ENCODE measurements at regions not wholly inside any gene's neighbourhood (a gene's known extent, or its start where the extent isn't known, plus 50 kb on each side); places are given as distances from the start of the nearest gene placed in this dataset.

- Histone ChIP-seq H2AFZ (ENCODE audit: insufficient read depth, low read length, poor library complexity) (no peak overlapping the region), H3K14ac (ENCODE audit: low read length) (no peak overlapping the region), H3K9me3 (ENCODE audit: insufficient read depth, low read depth, low read length) (no peaks in the 10 kb centered on the region), H3K4me1 (ENCODE audit: control insufficient read depth in 1 of 2, insufficient read depth in 2 of 2, low read length in 2 of 2) (no peaks in the 10 kb centered on the region), H3K79me2 (ENCODE audit: control insufficient read depth, insufficient read depth, low read length, poor library complexity) (no peaks in the 10 kb centered on the region), H3K79me1 (ENCODE audit: low read length) (no peaks in the 10 kb centered on the region), H3K9ac (ENCODE audit: low read length) (no peak overlapping the region), H3K27me3 (ENCODE audit: insufficient read depth, low read length) (no peaks in the 10 kb centered on the region), H2BK12ac (ENCODE audit: low read length) (no peak overlapping the region), H3K4me2 (ENCODE audit: low read length) (no peak overlapping the region), H4K8ac (ENCODE audit: low read depth, low read length) (no peak overlapping the region), H3K18ac (ENCODE audit: low read length) (no peak overlapping the region), H3K4me3 (ENCODE audit: low read depth, low read length) (no peak overlapping the region), H3K4ac (ENCODE audit: low read depth, low read length) (no peak overlapping the region), H2BK5ac (ENCODE audit: low read depth, low read length, poor library complexity) (no peak overlapping the region), H2AK5ac (ENCODE audit: low read length) (no peak overlapping the region), H3K36me3 (ENCODE audit: control insufficient read depth in 1 of 2, insufficient read depth in 2 of 2, low read length in 2 of 2) (no peaks in the 10 kb centered on the region), H4K12ac (ENCODE audit: low read depth, low read length) (no peak overlapping the region), H2BK120ac (ENCODE audit: insufficient read depth, low read length, poor library complexity) (no peak overlapping the region), H3K27ac (ENCODE audit: low read depth, low read length) (no peak overlapping the region), H4K91ac (ENCODE audit: low read depth, low read length) (no peak overlapping the region), H3K23ac (ENCODE audit: low read length) (no peak overlapping the region)
- DNase-seq = no peak
- no CpG with 5 or more reads among the region's 1 CpG for WGBS (ENCODE audit: extremely low coverage, insufficient coverage, insufficient read length)
Measured at GRCh38 chr10:89092439-89092838, 101.8 kb downstream of the FAS start.

- Histone ChIP-seq H3K4ac (ENCODE audit: low read depth, low read length) (no peak overlapping the region), H3K4me2 (ENCODE audit: low read length) (no peak overlapping the region), H3K36me3 (ENCODE audit: control insufficient read depth in 1 of 2, insufficient read depth in 2 of 2, low read length in 2 of 2) (no peaks in the 10 kb centered on the region), H2BK12ac (ENCODE audit: low read length) (no peak overlapping the region), H3K4me1 (ENCODE audit: control insufficient read depth in 1 of 2, insufficient read depth in 2 of 2, low read length in 2 of 2) (no peaks in the 10 kb centered on the region), H3K18ac (ENCODE audit: low read length) (no peak overlapping the region), H3K27ac (ENCODE audit: low read depth, low read length) (no peak overlapping the region), H3K27me3 (ENCODE audit: insufficient read depth, low read length) (no peaks in the 10 kb centered on the region), H3K79me1 (ENCODE audit: low read length) (no peaks in the 10 kb centered on the region), H2BK120ac (ENCODE audit: insufficient read depth, low read length, poor library complexity) (no peak overlapping the region), H4K91ac (ENCODE audit: low read depth, low read length) (no peak overlapping the region), H2BK5ac (ENCODE audit: low read depth, low read length, poor library complexity) (no peak overlapping the region), H4K12ac (ENCODE audit: low read depth, low read length) (no peak overlapping the region), H3K14ac (ENCODE audit: low read length) (no peak overlapping the region), H2AK5ac (ENCODE audit: low read length) (no peak overlapping the region), H4K8ac (ENCODE audit: low read depth, low read length) (no peak overlapping the region), H2AFZ (ENCODE audit: insufficient read depth, low read length, poor library complexity) (no peak overlapping the region), H3K9me3 (ENCODE audit: insufficient read depth, low read depth, low read length) (no peaks in the 10 kb centered on the region), H3K23ac (ENCODE audit: low read length) (no peak overlapping the region), H3K79me2 (ENCODE audit: control insufficient read depth, insufficient read depth, low read length, poor library complexity) (no peaks in the 10 kb centered on the region), H3K4me3 (ENCODE audit: low read depth, low read length) (no peak overlapping the region), H3K9ac (ENCODE audit: low read length) (no peak overlapping the region)
- no CpG with 5 or more reads among the region's 3 CpGs for WGBS (ENCODE audit: extremely low coverage, insufficient coverage, insufficient read length)
- peak in 1 of 2 donors; percentile 66 for DNase-seq
Measured at GRCh38 chr10:89091496-89091895, 100.9 kb downstream of the FAS start.

GRCh38 chr10:89090756-89091445 lies 100.3 kb downstream of the FAS start:
- no CpG with 5 or more reads among the region's 6 CpGs for WGBS (ENCODE audit: extremely low coverage, insufficient coverage, insufficient read length)
- no peak overlapping the region for H3K18ac ChIP-seq (ENCODE audit: low read length)
- H3K9me3 ChIP-seq (ENCODE audit: insufficient read depth, low read depth, low read length) = no peaks in the 10 kb centered on the region
- no peaks in the 10 kb centered on the region for H3K27me3 ChIP-seq (ENCODE audit: insufficient read depth, low read length)
- H3K4me2 ChIP-seq (ENCODE audit: low read length) = no peak overlapping the region
- H3K9ac ChIP-seq (ENCODE audit: low read length) = no peak overlapping the region
- no peaks in the 10 kb centered on the region for H3K36me3 ChIP-seq (ENCODE audit: control insufficient read depth in 1 of 2, insufficient read depth in 2 of 2, low read length in 2 of 2)
- H3K23ac ChIP-seq (ENCODE audit: low read length) = no peak overlapping the region
- H2BK12ac ChIP-seq (ENCODE audit: low read length) = no peak overlapping the region
- H2BK5ac ChIP-seq (ENCODE audit: low read depth, low read length, poor library complexity) = no peak overlapping the region
- no peak overlapping the region for H3K14ac ChIP-seq (ENCODE audit: low read length)
- H3K79me1 ChIP-seq (ENCODE audit: low read length) = no peaks in the 10 kb centered on the region
- H4K91ac ChIP-seq (ENCODE audit: low read depth, low read length) = no peak overlapping the region
- no peak overlapping the region for H2BK120ac ChIP-seq (ENCODE audit: insufficient read depth, low read length, poor library complexity)
- no peak overlapping the region for H3K4me3 ChIP-seq (ENCODE audit: low read depth, low read length)
- DNase-seq = peak in 1 of 2 donors; percentile 70
- no peaks in the 10 kb centered on the region for H3K79me2 ChIP-seq (ENCODE audit: control insufficient read depth, insufficient read depth, low read length, poor library complexity)
- H4K8ac ChIP-seq (ENCODE audit: low read depth, low read length) = no peak overlapping the region
- no peak overlapping the region for H2AFZ ChIP-seq (ENCODE audit: insufficient read depth, low read length, poor library complexity)
- H4K12ac ChIP-seq (ENCODE audit: low read depth, low read length) = no peak overlapping the region
- H3K4ac ChIP-seq (ENCODE audit: low read depth, low read length) = no peak overlapping the region
- H3K4me1 ChIP-seq (ENCODE audit: control insufficient read depth in 1 of 2, insufficient read depth in 2 of 2, low read length in 2 of 2) = no peaks in the 10 kb centered on the region
- no peak overlapping the region for H2AK5ac ChIP-seq (ENCODE audit: low read length)
- H3K27ac ChIP-seq (ENCODE audit: low read depth, low read length) = no peak overlapping the region

GRCh38 chr10:89086801-89087521 lies 96.4 kb downstream of the FAS start:
- H3K4me2 ChIP-seq (ENCODE audit: low read length) = no peak overlapping the region
- no peak overlapping the region for H2BK5ac ChIP-seq (ENCODE audit: low read depth, low read length, poor library complexity)
- H3K27me3 ChIP-seq (ENCODE audit: insufficient read depth, low read length) = no peaks in the 10 kb centered on the region
- H4K8ac ChIP-seq (ENCODE audit: low read depth, low read length) = no peak overlapping the region
- no peaks in the 10 kb centered on the region for H3K79me2 ChIP-seq (ENCODE audit: control insufficient read depth, insufficient read depth, low read length, poor library complexity)
- H3K27ac ChIP-seq (ENCODE audit: low read depth, low read length) = no peak overlapping the region
- H3K9me3 ChIP-seq (ENCODE audit: insufficient read depth, low read depth, low read length) = no peaks in the 10 kb centered on the region
- H3K9ac ChIP-seq (ENCODE audit: low read length) = no peak overlapping the region
- no peak overlapping the region for H4K91ac ChIP-seq (ENCODE audit: low read depth, low read length)
- no peak overlapping the region for H2BK120ac ChIP-seq (ENCODE audit: insufficient read depth, low read length, poor library complexity)
- H3K14ac ChIP-seq (ENCODE audit: low read length) = no peak overlapping the region
- no CpG with 5 or more reads among the region's 13 CpGs for WGBS (ENCODE audit: extremely low coverage, insufficient coverage, insufficient read length)
- H2AFZ ChIP-seq (ENCODE audit: insufficient read depth, low read length, poor library complexity) = no peak overlapping the region
- no peak overlapping the region for H2AK5ac ChIP-seq (ENCODE audit: low read length)
- H3K4me1 ChIP-seq (ENCODE audit: control insufficient read depth in 1 of 2, insufficient read depth in 2 of 2, low read length in 2 of 2) = no peaks in the 10 kb centered on the region
- H3K4ac ChIP-seq (ENCODE audit: low read depth, low read length) = no peak overlapping the region
- no peak overlapping the region for H4K12ac ChIP-seq (ENCODE audit: low read depth, low read length)
- DNase-seq = peak; percentile 35 to 51
- no peaks in the 10 kb centered on the region for H3K79me1 ChIP-seq (ENCODE audit: low read length)
- no peak overlapping the region for H2BK12ac ChIP-seq (ENCODE audit: low read length)
- no peak overlapping the region for H3K18ac ChIP-seq (ENCODE audit: low read length)
- no peaks in the 10 kb centered on the region for H3K36me3 ChIP-seq (ENCODE audit: control insufficient read depth in 1 of 2, insufficient read depth in 2 of 2, low read length in 2 of 2)
- H3K23ac ChIP-seq (ENCODE audit: low read length) = no peak overlapping the region
- no peak overlapping the region for H3K4me3 ChIP-seq (ENCODE audit: low read depth, low read length)

Data from trophoblast cell (in vitro differentiated cells and primary cell).